Left forelimb (tissue), 1 donor: ENCODE measurements at regions not wholly inside any gene's neighbourhood (a gene's known extent, or its start where the extent isn't known, plus 50 kb on each side); places are given as distances from the start of the nearest gene placed in this dataset.

Experiments used
- DNase-seq: peaks from one replicate; pipeline ENCODE4 v3.0.0-alpha.2; 2018; ENCODE audit warnings: low spot score

DNA sequence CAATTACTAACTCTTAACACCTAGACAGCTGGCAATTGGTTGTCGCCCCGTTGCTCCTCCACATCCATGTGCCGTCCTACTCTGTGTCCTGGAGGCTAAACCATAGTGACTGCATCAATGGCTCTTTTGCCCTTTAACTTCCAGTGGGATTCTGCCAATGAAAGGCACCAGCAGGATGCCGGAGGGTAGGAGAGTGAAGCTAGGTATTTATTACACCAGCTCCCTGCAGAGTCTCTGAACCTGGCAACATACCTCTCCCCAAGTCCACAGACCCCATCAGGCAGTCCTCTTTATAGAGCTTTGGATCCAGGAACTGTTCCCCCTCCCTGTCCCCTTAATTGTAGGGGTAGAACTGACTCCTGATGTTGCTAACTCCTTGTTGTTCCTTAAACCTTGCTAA lies 426.8 kb downstream of the HNRNPD start:
- DNase-seq: no peak

DNA sequence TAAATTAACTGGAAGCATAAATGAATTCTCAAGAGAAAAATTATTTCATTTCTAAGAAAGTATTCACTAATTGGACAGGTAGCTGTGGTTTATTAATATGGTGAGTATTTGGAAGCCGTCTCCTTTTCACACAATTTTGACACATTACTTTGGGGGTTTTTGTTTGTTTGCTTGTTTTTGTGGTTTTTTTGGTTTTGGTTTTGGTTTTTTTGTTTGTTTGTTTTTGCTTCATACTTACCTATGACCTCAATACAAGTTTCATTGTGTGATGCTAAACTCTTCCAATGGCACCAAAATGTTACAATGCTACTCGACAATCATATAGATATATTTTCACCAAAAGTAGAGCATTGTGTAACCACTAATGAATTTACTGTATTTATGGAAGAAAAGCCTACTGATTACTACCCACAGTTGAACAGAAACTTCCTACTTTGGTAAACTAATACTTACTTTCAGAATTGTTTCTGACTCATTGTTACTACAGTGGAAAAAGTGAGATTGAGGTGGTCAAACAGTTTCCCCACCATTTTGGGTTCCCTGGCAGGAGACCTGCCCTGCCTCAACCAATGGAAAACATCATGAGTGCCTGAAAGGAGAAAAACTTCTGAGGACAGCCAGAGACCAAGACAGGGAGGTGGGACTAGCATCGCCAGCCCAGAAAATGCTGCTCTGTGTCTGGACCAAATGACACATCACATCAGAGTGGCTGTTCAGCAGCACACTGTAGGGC lies 443.1 kb downstream of the HNRNPD start:
- DNase-seq: no peak

DNA sequence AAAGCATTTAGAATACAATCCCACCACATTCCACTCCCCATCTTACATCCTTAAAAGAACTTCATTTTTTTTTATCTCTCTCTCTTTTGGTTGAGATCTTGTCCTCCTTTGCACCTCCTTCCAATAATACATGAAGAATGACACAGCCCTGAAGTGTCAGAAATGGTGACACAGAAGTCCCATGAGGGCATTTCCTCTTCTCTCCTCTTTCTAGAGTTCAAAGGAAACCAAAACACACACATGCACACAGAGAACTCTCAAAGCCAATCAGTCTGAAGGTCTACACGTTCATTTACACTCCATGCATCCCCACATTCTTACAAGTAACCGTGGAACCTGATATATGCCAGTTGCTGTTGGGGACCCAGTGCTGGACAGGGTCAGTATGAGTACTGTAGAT lies 450.7 kb downstream of the HNRNPD start:
- DNase-seq: no peak

DNA sequence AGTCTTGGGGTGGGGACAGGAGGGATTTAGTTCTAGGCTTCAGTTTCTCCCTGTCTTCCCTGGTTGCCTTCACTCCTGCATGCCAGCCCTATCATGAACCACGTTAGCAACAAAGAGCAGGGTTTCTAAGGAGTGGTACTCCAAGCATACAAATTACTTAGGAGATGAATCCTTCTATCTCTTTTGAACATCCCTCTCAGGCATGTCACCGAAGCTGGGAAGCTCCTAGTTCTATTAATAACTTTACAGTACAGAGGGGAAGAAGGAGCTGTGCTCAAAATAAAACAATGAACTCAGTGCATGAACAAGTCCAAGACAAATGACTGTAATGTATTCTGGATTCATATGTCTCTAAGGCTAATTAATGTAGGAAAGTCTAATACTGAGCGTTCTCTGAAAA lies 450.6 kb upstream of the RASGEF1B start:
- DNase-seq: no peak

DNA sequence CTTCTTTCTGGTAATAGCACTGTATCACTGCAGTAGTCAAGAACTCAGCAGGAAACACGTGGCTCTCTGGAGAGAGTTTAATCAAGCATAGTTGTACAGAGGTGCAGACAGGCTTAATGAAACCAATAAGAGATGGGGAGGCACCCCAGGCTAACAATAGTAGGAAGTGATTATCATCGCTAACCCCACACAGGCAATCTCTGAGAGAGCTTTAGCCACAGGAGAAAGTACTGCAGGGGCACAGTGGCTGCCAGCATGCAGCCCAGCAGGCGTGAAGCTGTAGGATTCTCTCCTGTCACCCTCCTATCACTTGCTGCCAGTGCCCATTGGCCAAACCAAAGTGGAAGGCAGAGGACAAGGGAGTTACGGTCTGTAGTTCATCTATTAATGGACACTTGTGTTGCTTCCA lies 450.0 kb upstream of the RASGEF1B start:
- DNase-seq: no peak

DNA sequence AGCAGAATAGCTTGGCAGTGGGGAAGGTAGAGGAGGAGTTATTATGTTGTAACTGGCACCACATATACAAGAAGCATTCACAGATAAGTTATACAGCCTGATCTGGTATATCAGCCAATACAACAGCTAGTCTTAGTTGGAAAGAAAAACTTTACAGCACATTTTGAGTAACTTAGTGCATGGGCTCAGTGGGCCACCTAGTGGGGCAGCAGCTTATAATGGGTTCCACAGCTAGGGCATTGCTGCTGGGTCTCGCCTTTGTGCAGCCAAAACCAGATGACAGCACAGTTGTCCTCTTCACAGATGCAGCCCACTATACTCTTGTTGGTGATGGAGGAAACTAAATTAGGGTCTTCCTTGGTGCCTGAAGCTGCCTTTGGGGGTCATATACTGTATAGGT lies 448.1 kb upstream of the RASGEF1B start:
- no peak for DNase-seq

DNA sequence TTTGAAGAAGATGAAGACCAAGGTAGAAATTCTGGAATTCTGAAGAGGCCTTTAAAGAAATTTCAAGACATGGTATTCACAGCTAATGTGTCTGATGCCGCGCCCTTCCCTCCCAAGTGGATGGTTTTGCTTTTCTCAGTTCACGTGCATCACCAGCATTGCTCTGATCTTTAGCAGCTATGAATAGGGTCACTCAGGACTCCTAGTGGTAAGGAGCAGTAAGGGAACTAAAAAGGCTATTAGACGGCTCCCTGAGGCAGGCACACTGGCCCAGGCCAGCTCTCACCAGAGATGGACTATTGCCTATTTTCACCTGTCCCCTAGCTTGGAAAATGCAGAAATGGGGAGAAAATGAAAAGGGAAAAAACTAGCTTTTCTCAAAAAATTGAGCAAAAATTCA lies 447.5 kb upstream of the RASGEF1B start:
- no peak for DNase-seq

DNA sequence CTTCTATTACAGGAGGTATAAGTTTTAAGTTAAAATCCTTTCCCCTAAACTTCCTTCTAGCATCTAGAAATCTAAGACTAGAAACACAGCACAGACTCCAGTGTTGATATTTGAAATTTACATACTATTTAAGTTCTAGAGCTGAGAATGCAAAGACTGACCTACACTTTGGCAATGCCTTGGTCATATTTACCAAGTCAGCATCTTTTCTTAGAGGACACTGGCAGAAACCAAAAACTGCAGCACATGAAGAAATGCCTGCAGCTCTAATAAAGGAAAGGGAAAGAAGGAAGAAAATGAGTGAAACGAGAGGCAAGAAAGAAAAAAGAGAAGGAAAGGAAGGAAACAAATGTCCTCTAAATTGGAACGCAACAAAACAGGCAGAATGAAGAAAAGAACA lies 443.7 kb upstream of the RASGEF1B start:
- DNase-seq: no peak

DNA sequence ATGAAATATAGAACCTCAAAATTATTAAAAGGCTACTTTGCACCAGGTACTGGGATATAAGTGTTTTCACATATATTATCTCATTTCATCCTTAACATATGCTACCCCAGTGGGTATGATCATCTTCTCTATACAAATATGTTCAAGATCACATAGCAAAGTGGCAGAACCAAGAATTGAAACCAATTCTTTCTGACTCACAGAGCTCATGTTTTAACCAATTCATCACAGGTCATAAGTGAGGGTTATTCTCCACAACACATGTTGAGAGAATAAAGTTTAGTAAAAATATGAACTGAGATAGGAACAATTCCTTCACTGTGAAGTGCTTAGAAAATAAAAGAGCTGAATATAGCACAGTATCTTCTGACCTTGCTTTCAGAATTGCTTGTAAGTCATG lies 442.9 kb upstream of the RASGEF1B start:
- no peak for DNase-seq

DNA sequence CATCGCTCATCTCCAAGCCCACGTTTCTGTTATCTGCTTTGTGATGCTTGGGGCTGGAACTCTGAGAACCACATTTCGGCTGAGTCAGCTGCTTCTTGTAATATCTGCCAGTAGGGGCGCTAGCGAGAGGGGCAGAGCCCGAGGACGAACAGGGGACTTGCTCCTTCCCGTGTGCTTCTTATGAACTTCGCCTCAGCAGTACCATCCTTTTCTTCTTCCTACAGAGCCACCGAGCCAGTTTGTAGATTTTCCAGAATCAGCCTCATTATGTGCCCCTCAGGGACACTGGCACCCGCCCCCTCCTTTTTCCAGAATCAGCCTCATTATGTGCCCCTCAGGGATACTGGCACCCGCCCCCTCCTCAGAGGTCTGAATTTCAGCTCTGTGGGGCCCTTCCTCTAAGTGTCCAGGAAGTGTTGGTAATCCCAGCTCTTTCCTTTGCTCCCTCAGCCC lies 441.7 kb upstream of the RASGEF1B start:
- no peak for DNase-seq

DNA sequence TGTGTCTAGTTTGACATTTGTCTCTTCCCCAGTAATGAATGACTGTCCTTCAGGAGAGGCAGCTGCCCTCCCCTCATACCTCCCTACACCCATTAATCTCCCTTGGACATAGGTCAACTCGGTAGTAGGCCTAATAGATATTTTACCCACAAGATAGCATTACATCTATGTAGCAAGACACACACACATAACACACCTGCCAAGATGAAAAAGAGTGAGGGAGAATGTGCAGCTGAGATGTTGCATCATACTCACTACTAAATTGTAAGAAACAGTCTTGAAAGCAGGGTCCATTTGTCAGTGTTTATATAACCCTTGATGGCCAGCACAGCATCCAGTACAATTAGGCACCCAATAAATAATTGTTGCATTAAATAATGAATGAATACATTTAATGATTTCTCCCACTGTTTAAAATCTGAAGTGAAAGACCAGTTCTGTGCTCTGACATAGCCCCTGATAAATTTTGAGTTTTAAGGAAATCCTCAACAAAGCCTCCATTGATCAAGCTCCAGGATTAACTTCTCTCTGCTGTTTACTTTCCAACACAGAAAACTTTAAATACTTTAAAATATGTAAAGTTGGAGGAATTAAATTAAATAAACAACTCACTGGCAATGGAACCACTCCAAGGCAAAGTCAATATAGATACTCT lies 440.8 kb upstream of the RASGEF1B start:
- DNase-seq: no peak

DNA sequence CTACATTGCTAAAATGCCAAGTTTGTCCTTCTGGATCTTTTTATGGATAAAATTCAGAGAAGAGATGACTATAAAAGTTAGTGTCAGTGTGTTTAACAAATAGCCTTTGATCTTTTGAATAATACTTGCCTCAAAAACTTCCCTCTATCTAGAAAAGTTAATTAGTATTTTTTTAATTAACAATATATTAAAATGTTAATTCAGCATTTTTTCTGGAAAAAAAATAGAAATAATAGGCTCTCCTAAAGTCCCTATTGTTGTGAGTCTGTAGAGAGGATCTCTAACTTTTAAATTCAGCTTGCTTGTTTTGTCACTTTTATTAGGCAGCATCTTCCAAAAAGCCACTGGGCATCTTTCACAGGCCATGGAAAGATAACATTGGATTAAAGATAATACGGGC lies 435.2 kb upstream of the RASGEF1B start:
- DNase-seq: no peak

DNA sequence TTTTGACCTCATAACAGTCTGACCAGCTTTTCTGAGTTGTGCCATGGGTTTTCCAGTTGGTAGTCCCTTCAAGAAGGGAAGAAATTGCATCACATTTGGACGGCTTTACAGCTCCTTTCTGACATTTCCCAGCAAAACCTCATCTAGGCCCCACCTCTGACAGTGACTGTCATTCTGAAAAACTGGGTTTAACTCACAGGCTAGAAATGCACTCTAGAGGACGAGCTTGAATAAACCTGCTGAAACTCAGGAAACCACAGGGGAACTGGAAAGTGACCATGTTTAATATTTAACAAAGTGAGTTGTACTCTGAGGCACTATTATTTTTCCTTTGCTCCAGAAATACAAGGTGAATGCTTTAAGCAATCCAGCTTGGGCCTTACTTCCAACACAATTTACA lies 434.3 kb upstream of the RASGEF1B start:
- DNase-seq: no peak

DNA sequence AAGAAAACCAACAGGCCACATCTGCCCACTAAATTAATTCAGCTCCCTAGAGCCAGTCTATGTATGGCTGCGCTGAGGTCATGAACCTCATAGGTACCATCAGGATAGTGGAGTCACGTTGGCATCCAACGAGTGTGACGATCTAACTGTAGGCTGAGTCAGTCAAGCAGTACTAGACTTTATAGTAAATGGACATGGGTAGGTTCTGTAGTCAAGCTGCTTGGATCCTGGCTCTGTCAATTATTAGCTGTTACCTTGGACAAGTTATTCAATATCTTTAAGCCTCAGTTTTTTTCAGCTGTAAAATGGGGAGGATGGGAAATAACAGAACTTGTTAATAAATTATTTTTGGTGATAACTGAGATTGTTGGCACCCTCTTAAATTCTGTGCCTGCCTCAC lies 432.4 kb upstream of the RASGEF1B start:
- DNase-seq: no peak

DNA sequence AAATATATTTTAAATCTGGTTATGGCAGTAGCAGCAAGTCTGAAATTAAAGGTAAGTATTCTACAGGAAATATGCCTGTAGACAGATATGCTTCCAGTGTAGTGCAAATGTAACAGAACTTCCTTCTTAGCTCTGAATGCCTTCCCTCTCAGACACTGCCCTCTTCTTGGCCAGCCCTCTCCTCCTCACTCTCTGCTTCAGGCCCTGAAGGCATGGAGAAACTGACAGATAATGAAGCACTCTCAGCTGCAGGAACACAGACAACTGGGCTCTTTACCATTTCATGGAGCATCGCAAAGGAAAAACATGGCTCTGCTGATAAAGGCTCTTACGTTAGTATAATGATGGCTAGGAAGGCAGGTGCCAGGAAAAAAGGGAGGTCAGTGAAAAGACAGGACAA lies 431.5 kb upstream of the RASGEF1B start:
- no peak for DNase-seq

DNA sequence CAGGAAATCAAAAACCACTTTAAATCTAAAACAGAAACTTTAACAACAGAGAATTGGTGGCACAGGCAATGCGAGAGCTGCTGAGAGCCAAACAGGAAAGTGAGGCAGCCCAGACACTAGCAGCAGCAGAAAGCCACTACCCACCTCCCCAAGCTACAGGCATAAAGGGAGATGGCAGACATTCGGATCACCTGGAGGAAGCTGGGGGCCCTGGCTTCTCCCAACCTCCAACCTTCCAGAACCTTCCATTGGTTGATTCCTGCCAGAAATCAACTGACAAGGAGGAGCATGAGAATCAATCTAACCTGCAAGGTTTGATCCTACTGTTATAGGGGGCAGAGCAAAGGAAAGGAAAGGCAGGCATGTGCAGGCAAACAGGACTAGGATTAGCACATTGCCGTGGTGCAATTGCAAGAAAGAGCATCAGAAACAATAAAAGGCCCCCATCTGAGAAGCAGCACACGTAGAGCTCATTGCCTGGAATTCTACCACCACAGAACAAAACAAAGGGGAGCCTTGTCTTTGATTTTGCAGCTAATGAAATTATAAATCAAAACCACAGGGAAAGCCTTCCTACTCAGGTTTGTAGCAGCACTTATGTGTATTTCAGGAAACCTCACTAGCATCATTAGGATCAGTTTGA lies 427.3 kb upstream of the RASGEF1B start:
- no peak for DNase-seq

DNA sequence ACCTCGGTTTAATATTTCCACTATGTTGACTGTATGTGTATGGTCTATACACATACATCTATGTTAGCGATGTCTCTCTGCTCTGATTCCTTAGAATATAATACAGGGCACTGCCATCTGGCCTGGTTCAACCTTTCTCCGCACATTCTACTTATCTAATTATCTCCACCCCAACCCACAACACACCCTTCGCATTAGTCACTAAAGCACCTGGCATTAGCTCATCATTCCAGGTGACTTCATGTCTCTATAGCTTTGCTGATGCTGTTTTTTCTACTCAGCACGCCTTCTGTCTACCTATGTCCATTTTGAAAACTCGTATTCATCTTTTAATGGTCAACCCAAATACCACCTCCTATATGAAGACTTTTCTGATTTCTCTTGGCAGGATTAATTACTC lies 425.2 kb upstream of the RASGEF1B start:
- DNase-seq: no peak

DNA sequence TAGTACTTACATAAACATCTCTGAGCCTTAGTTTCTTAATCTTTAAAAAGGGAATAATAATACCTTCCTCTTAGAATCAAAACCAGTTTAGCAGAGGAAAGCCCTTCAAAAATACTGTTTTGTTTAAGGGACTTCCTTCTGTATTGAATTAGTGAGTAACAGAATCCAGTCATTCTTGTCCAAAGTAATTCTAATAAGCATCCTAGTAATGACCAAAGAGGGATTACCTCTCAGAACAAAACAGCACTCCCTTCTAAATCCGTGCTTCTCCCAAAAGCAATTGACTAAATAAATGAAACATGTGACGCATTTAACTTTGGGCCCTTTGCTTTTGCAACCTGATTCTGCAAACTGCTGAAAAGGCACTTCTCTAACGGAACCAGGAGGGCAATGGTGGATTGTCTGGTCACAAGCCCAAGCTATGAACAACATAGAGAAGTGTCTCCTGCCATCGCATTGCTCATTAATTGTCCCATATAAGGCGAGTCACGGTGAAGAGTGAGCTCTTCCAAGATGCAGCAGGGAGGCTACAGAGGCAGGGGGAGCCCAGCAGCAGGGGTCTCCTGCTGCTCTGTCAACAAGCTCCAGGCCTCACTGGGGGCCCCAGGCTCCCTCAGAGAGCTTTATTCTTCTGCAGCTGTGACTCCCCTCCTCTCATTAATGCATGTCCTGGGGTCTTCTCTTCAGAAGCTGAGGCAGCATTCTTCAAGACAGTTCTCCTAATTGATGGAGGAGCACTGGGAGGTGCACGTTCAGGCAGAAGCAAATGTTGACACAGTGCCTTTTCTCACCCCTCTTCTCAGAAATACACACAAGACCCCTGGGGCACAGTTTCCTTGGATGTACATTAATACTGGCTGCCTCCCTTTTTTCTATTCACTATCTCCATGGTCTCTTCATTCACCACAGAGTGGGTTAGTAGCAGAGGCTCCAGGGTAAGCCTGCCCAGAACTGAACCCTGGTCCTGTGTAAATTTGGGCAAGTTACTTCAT lies 419.6 kb upstream of the RASGEF1B start:
- no peak for DNase-seq

DNA sequence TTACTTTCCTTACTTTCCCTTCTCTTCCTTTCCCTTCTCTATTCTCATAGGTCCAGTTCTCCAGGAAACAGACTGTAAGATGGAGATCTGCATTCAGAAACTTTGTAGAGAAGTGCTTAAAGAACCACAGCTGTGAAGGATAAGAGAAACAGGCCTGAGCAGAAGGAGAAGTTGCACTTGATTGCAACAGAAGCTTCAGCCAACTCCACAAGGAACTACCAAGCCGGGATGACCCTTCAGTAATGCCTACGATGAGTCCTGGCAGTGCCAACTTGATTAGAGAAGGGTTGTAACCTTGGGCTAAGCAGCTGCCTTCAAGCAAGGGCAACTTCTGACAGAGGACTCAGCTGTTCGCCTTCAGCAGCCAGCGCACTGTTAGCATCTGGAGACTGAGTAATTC lies 413.3 kb upstream of the RASGEF1B start:
- no peak for DNase-seq

DNA sequence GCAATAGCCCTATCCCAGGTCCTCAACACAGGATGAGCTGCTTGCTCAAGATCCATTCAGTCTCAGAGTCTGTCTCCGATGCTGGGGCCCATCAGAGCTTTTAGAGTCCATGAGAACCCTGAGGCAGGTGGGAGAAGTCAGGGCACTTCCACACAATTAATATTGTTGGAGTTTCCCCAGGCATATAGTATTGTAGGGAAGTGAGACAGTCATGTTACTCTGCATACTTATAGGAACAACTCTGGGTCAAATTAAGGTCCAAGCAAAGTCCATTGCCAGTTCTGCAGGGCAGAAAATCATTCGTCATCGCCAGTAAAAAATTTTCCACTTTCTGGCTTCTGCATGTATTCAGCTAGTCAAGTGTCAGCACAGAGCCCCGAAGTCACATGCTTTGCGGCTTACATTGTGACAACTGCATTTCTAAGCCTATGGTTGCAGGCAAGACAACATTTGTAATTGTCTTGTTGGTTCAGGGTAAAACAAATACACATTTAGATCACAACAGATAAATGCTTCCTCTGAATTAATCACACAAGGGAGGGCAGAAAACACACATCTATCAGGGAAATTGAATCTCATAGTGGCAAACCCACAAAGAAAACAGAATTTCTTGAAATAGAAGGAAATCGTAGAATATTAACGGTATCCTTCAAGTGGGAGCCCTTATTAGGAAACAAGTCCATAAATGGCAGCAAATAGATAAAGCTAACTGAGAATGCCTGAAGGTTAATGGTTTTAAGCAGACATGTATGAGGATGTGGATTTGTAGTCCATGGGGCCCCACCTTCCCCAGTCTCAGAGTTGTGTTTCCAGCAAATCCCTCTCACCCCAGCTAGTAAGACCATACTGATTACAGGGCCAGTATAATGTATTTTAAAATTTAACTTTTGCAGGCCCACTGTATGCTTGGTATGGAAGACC lies 412.1 kb upstream of the RASGEF1B start:
- DNase-seq: no peak

DNA sequence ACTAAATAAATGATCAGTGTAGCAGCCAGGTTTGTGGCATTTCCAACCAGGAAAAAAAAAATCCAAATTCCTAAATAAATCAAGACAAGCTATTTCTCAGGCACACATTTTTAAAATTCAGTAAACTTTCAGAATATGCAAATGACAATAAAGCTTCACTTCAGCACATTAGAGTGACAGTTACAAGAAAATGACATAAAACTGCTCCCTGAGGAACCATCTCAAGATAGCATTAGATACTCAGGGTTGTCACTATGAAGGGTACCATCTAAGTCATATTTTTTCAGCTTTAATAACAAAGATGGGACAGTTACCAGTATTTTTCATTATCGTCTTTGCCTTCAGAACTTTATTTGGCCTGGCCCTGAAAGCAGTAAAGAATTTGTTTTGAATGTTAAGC lies 411.3 kb upstream of the RASGEF1B start:
- DNase-seq: no peak
